Neural cell (in vitro differentiated cells): ENCODE measurements at regions not wholly inside any gene's neighbourhood (a gene's known extent, or its start where the extent isn't known, plus 50 kb on each side); places are given as distances from the start of the nearest gene placed in this dataset.

ENCODE experiments used
- H2AFZ ChIP-seq: fragments of 200-600, 300-800 bp; sonication (generic), shearing (Covaris generic); 2 replicates; pipeline ENCODE4 v1.6.0; 2014; ENCODE audit warnings: low read depth, mild to moderate bottlenecking, antibody characterized with exemption, low read length, moderate library complexity
- H3F3A ChIP-seq: fragments of 200-600 bp; shearing (Covaris generic); 2 replicates; pipeline ENCODE4 v1.6.1; 2016; ENCODE audit warnings: mild to moderate bottlenecking, moderate library complexity, mixed read lengths, antibody characterized with exemption, low read length; ENCODE audit not compliant: insufficient read depth, poor library complexity, severe bottlenecking
- H3K27ac ChIP-seq: fragments of 200-600, 300-800 bp; sonication (generic), shearing (Covaris generic); 2 replicates; pipeline ENCODE4 v1.5.1; 2014; ENCODE audit warnings: mild to moderate bottlenecking, low read length, moderate library complexity
- H3K27me3 ChIP-seq: fragments of 300-800, 200-600 bp; sonication (generic), shearing (Covaris generic); 2 replicates; pipeline ENCODE4 v1.6.0; 2014; ENCODE audit warnings: mild to moderate bottlenecking, low read depth, low read length, moderate library complexity; ENCODE audit not compliant: insufficient read depth
- H3K36me3 ChIP-seq: fragments of 300-800, 200-600 bp; sonication (generic), shearing (Covaris generic); 2 replicates; pipeline ENCODE4 v1.5.1; 2014; ENCODE audit warnings: mild to moderate bottlenecking, antibody characterized with exemption, low read length, moderate library complexity; ENCODE audit not compliant: insufficient read depth
- H3K4me2 ChIP-seq: fragments of 300-800, 200-600 bp; sonication (generic), shearing (Covaris generic); 2 replicates; pipeline ENCODE4 v1.6.0; 2014; ENCODE audit warnings: mild to moderate bottlenecking, low read length
- H3K4me3 ChIP-seq: fragments of 300-800, 200-600 bp; sonication (generic), shearing (Covaris generic); 2 replicates; pipeline ENCODE4 v1.5.1; 2014; ENCODE audit warnings: mild to moderate bottlenecking, low read length, moderate library complexity
- H3K79me2 ChIP-seq: fragments of 200-600 bp; shearing (Covaris generic); replicated peaks from 2 replicates; pipeline ENCODE4 v1.6.0; 2014; ENCODE audit warnings: mild to moderate bottlenecking, low read length, moderate library complexity; ENCODE audit not compliant: insufficient read depth
- H3K9ac ChIP-seq: fragments of 300-800, 200-600 bp; sonication (generic), shearing (Covaris generic); 2 replicates; pipeline ENCODE4 v1.6.1; 2016; ENCODE audit warnings: mild to moderate bottlenecking, low read length, mixed read lengths
- H3K9me2 ChIP-seq: fragments of 200-600 bp; shearing (Covaris generic); 2 replicates; pipeline ENCODE4 v1.6.1; 2016; ENCODE audit warnings: mild to moderate bottlenecking, low read length, mixed read lengths; ENCODE audit not compliant: insufficient read depth
- H3K9me3 ChIP-seq: fragments of 200-600, 300-800 bp; sonication (generic), shearing (Covaris generic); 2 replicates; pipeline ENCODE4 v1.6.1; 2016; ENCODE audit warnings: mild to moderate bottlenecking, mixed run types, low read length, moderate library complexity, mixed read lengths
- H4K20me1 ChIP-seq: fragments of 200-600 bp; shearing (Covaris generic); 2 replicates; pipeline ENCODE4 v1.6.1; 2016; ENCODE audit warnings: mild to moderate bottlenecking, mixed run types; ENCODE audit not compliant: insufficient read depth
- CTCF ChIP-seq: fragments of 450-650 bp; IDR thresholded peaks from 2 replicates; pipeline ENCODE4 v1.5.1; 2014; ENCODE audit warnings: antibody characterized with exemption, mild to moderate bottlenecking, moderate library complexity; ENCODE audit not compliant: poor library complexity, severe bottlenecking
- EP300 ChIP-seq: fragments of 450-650 bp; conservative IDR thresholded peaks from 2 replicates; pipeline ENCODE4 v1.6.1; 2014; ENCODE audit warnings: antibody characterized with exemption, mild to moderate bottlenecking, moderate library complexity; ENCODE audit not compliant: poor library complexity, severe bottlenecking
- EZH2 ChIP-seq: fragments of 200-600, 300-800 bp; shearing (Covaris generic), sonication (generic); IDR thresholded peaks from 2 replicates; pipeline ENCODE4 v1.6.1; 2014; ENCODE audit warnings: antibody characterized with exemption, low read length, borderline replicate concordance, mild to moderate bottlenecking; ENCODE audit not compliant: insufficient read depth, poor library complexity, severe bottlenecking
- MXI1 ChIP-seq: fragments of 450-650 bp; conservative IDR thresholded peaks from 2 replicates; pipeline ENCODE4 v1.6.1; 2014; ENCODE audit warnings: antibody characterized with exemption, mild to moderate bottlenecking; ENCODE audit not compliant: poor library complexity, severe bottlenecking
- POLR2AphosphoS5 ChIP-seq: IDR thresholded peaks from 2 replicates; pipeline ENCODE4 v1.6.1; 2012
- RAD21 ChIP-seq: fragments of 450-650 bp; conservative IDR thresholded peaks from 2 replicates; pipeline ENCODE4 v1.6.1; 2014; ENCODE audit warnings: antibody characterized with exemption, mild to moderate bottlenecking, moderate library complexity
- REST ChIP-seq: IDR thresholded peaks from 2 replicates; pipeline ENCODE4 v1.6.1; 2012; ENCODE audit warnings: borderline replicate concordance
- SMC3 ChIP-seq: fragments of 450-650 bp; conservative IDR thresholded peaks from 2 replicates; pipeline ENCODE4 v1.6.1; 2014; ENCODE audit warnings: antibody characterized with exemption, mild to moderate bottlenecking, moderate library complexity; ENCODE audit not compliant: poor library complexity
- TAF1 ChIP-seq: IDR thresholded peaks from 2 replicates; pipeline ENCODE4 v1.6.1; 2012; ENCODE audit warnings: low read depth

- H3K27ac ChIP-seq, result no peak overlapping the region
- no peaks in the 10 kb centered on the region for H3K9me3 ChIP-seq
- H3K36me3 ChIP-seq, result no peaks in the 10 kb centered on the region
- H2AFZ ChIP-seq, result no peak overlapping the region
- no peak overlapping the region for H3K4me2 ChIP-seq
- no peaks in the 10 kb centered on the region for H3K9me2 ChIP-seq
- H3K79me2 ChIP-seq, result no peaks in the 10 kb centered on the region
- TF ChIP-seq TAF1, result no peak
- TF ChIP-seq REST, result no peak
- TF ChIP-seq CTCF, result no peak
- no peak for TF ChIP-seq EZH2
- no peak for TF ChIP-seq POLR2AphosphoS5
- no peak for TF ChIP-seq SMC3
- TF ChIP-seq MXI1, result no peak
- no peak for TF ChIP-seq RAD21
- TF ChIP-seq EP300, result no peak
- H3K9ac ChIP-seq, result no peak overlapping the region
- no peaks in the 10 kb centered on the region for H4K20me1 ChIP-seq
- no peaks in the 10 kb centered on the region for H3F3A ChIP-seq
- no peak overlapping the region for H3K4me3 ChIP-seq
- no peaks in the 10 kb centered on the region for H3K27me3 ChIP-seq
Observed at GRCh38 chr6:115398607-115399006, 662.1 kb downstream of the FRK start.

GRCh38 chr6:115396112-115396906 lies 664.4 kb downstream of the FRK start:
- Histone ChIP-seq H2AFZ (no peak overlapping the region), H3K9me2 (no peaks in the 10 kb centered on the region), H3K4me2 (no peak overlapping the region), H3F3A (no peaks in the 10 kb centered on the region), H3K27ac (no peak overlapping the region), H3K9me3 (no peaks in the 10 kb centered on the region), H3K36me3 (no peaks in the 10 kb centered on the region), H3K4me3 (no peak overlapping the region), H3K79me2 (no peaks in the 10 kb centered on the region), H3K9ac (no peak overlapping the region), H4K20me1 (no peaks in the 10 kb centered on the region), H3K27me3 (no peaks in the 10 kb centered on the region)
- no peak for TF ChIP-seq REST
- TF ChIP-seq POLR2AphosphoS5, result no peak
- no peak for TF ChIP-seq RAD21
- TF ChIP-seq CTCF, result no peak
- TF ChIP-seq EZH2, result no peak
- no peak for TF ChIP-seq TAF1
- no peak for TF ChIP-seq SMC3
- TF ChIP-seq MXI1, result no peak
- TF ChIP-seq EP300, result no peak
